WTC11 (cell line): ENCODE measurements at regions not wholly inside any gene's neighbourhood (a gene's known extent, or its start where the extent isn't known, plus 50 kb on each side); places are given as distances from the start of the nearest gene placed in this dataset.

Experiments
- ATAC-seq: fragments of 200-7000 bp; cut with Tn5 transposase; 2 replicates; pipeline ENCODE4 v1.10.0; 2021; ENCODE audit warnings: mild to moderate bottlenecking, moderate library complexity
- CTCF ChIA-PET: fragments of 300-600 bp; sonication (Branson Sonifier 250); formaldehyde crosslinking; loops from one replicate; lab custom pipeline; 2021; ENCODE audit warnings: antibody characterized with exemption; lab: Charles Lee
- POLR2A ChIA-PET: fragments of 350-600 bp; sonication (Branson Sonifier 250); formaldehyde crosslinking; loops from one replicate; lab custom pipeline; 2021; ENCODE audit warnings: antibody characterized with exemption; lab: Charles Lee
- DNase-seq: peaks from one replicate; pipeline ENCODE4 v3.0.0; 2021; ENCODE audit warnings: low spot score
- H3K27ac Mint-ChIP-seq: 2 replicates; pipeline ENCODE4 v1.8.0; 2021; ENCODE audit warnings: mixed read lengths
- H3K27me3 Mint-ChIP-seq: 2 replicates; pipeline ENCODE4 v1.8.0; 2021; ENCODE audit warnings: low read depth, mild to moderate bottlenecking, moderate library complexity, mixed read lengths
- H3K36me3 Mint-ChIP-seq: 2 replicates; pipeline ENCODE4 v1.8.0; 2021; ENCODE audit warnings: mixed read lengths
- H3K4me1 Mint-ChIP-seq: 2 replicates; pipeline ENCODE4 v1.8.0; 2022; ENCODE audit warnings: mixed read lengths
- H3K4me3 Mint-ChIP-seq: 2 replicates; pipeline ENCODE4 v1.8.0; 2021; ENCODE audit warnings: mild to moderate bottlenecking, moderate library complexity, mixed read lengths
- H3K9me3 Mint-ChIP-seq: 2 replicates; pipeline ENCODE4 v1.8.0; 2021; ENCODE audit warnings: mixed read lengths
- CREM ChIP-seq: sonication (generic); formaldehyde crosslinking; IDR thresholded peaks from 2 replicates; pipeline ENCODE4 v1.8.1; 2022; ENCODE audit warnings: mild to moderate bottlenecking, missing genetic modification reagents, moderate library complexity
- ELF4 ChIP-seq: sonication (generic); formaldehyde crosslinking; IDR thresholded peaks from 2 replicates; pipeline ENCODE4 v1.8.1; 2022; ENCODE audit warnings: low read depth, mild to moderate bottlenecking, moderate library complexity, missing genetic modification reagents
- GRHL2 ChIP-seq: fragments of 250-450 bp; sonication (Bioruptor Pico); IDR thresholded peaks from 2 replicates; pipeline ENCODE4 v1.8.0; 2022; ENCODE audit warnings: mild to moderate bottlenecking, moderate library complexity; ENCODE audit not compliant: insufficient replicate concordance, severe bottlenecking
- GTF2I ChIP-seq: fragments of 250-450 bp; sonication (Bioruptor Pico); conservative IDR thresholded peaks from 2 replicates; pipeline ENCODE4 v1.4.0; 2021; ENCODE audit warnings: mild to moderate bottlenecking
- NFYB ChIP-seq: sonication (generic); formaldehyde crosslinking; conservative IDR thresholded peaks from 2 replicates; pipeline ENCODE4 v1.8.0; 2022; ENCODE audit warnings: low read depth, missing genetic modification reagents
- NR3C1 ChIP-seq: sonication (generic); formaldehyde crosslinking; conservative IDR thresholded peaks from 2 replicates; pipeline ENCODE4 v1.8.1; 2023; ENCODE audit warnings: low read depth, mild to moderate bottlenecking, missing genetic modification reagents
- OVOL2 ChIP-seq: fragments of 250-450 bp; sonication (Bioruptor Pico); IDR thresholded peaks from 2 replicates; pipeline ENCODE4 v1.9.0; 2021; ENCODE audit warnings: mild to moderate bottlenecking, borderline replicate concordance
- RELA ChIP-seq: sonication (generic); formaldehyde crosslinking; IDR thresholded peaks from 2 replicates; pipeline ENCODE4 v1.8.1; 2022; ENCODE audit warnings: missing genetic modification reagents, mild to moderate bottlenecking, borderline replicate concordance
- SOX15 ChIP-seq: fragments of 250-450 bp; sonication (Bioruptor Pico); IDR thresholded peaks from 2 replicates; pipeline ENCODE4 v1.9.0; 2021; ENCODE audit warnings: mild to moderate bottlenecking
- TCF7 ChIP-seq: sonication (generic); formaldehyde crosslinking; IDR thresholded peaks from 2 replicates; pipeline ENCODE4 v1.8.0; 2022; ENCODE audit warnings: mild to moderate bottlenecking, low read depth, missing genetic modification reagents, moderate library complexity
- TP53 ChIP-seq: sonication (generic); formaldehyde crosslinking; IDR thresholded peaks from 2 replicates; pipeline ENCODE4 v1.8.1; 2023; ENCODE audit warnings: mild to moderate bottlenecking, missing genetic modification reagents
- ZNF232 ChIP-seq: sonication (generic); formaldehyde crosslinking; IDR thresholded peaks from 2 replicates; pipeline ENCODE4 v1.8.0; 2022; ENCODE audit warnings: mild to moderate bottlenecking, missing genetic modification reagents
- ZNF317 ChIP-seq: sonication (generic); formaldehyde crosslinking; IDR thresholded peaks from 2 replicates; pipeline ENCODE4 v1.8.1; 2023; ENCODE audit warnings: low read depth, mild to moderate bottlenecking, moderate library complexity, missing genetic modification reagents, borderline replicate concordance
- ZNF416 ChIP-seq: fragments of 250-450 bp; sonication (Bioruptor Pico); IDR thresholded peaks from 2 replicates; pipeline ENCODE4 v1.9.0; 2021; ENCODE audit warnings: mild to moderate bottlenecking, inconsistent platforms
- ZNF423 ChIP-seq: fragments of 250-450 bp; sonication (Bioruptor Pico); IDR thresholded peaks from 2 replicates; pipeline ENCODE4 v2.1.2; 2022; ENCODE audit warnings: mild to moderate bottlenecking, moderate library complexity
- ZNF671 ChIP-seq: fragments of 250-450 bp; sonication (Bioruptor Pico); IDR thresholded peaks from 2 replicates; pipeline ENCODE4 v1.8.0; 2021; ENCODE audit warnings: mild to moderate bottlenecking
- TF ChIP-seq, protein P1 (sequence below): sonication (generic); formaldehyde crosslinking; IDR thresholded peaks from 2 replicates; pipeline ENCODE4 v1.8.1; 2023; ENCODE audit warnings: mild to moderate bottlenecking, missing genetic modification reagents, moderate library complexity
- TF ChIP-seq, protein P2 (sequence below): fragments of 200-600 bp; IDR thresholded peaks from 2 replicates; pipeline ENCODE4 v1.8.0; 2022; ENCODE audit warnings: antibody characterized with exemption
- TF ChIP-seq, protein P3 (sequence below): fragments of 250-450 bp; sonication (Bioruptor Pico); IDR thresholded peaks from 2 replicates; pipeline ENCODE4 v1.9.0; 2021; ENCODE audit warnings: mild to moderate bottlenecking, borderline replicate concordance
- TF ChIP-seq, protein P4 (sequence below): sonication (generic); formaldehyde crosslinking; IDR thresholded peaks from 2 replicates; pipeline ENCODE4 v1.8.1; 2023; ENCODE audit warnings: mild to moderate bottlenecking, moderate library complexity, missing genetic modification reagents
- TF ChIP-seq, protein P5 (sequence below): sonication (generic); formaldehyde crosslinking; IDR thresholded peaks from 2 replicates; pipeline ENCODE4 v1.8.1; 2023; ENCODE audit warnings: mild to moderate bottlenecking, missing genetic modification reagents
- TF ChIP-seq, protein P6 (sequence below): sonication (generic); formaldehyde crosslinking; IDR thresholded peaks from 2 replicates; pipeline ENCODE4 v1.8.1; 2022; ENCODE audit warnings: low read depth, missing genetic modification reagents, borderline replicate concordance

DNA sequence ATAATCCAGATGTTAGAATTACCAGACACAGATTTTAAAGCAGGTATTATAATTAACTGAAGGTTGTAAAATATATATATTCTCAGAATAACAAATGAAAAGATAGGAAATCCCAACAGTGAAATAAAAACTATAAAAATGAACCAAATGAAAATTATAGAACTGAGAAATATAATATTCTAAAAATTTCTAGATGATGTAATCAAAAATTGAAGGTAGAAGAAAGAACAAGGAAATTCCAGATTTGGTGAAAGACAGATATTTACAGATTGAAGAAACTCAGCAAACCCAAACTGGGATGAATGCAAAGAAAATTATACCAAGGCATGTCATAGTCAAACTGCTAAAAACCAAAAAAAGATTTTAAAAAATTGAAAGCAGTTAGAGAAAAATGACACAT lies 729.4 kb downstream of the MATN1 start:
- Mint-ChIP-seq H3K27ac (no peak overlapping the region), H3K9me3 (peaks cover 34% of the 10 kb centered on the region), H3K36me3 (peaks cover 13% of the 10 kb centered on the region), H3K27me3 (peaks cover 6% of the 10 kb centered on the region)
- POLR2A ChIA-PET, result no interaction called here
- ATAC-seq (no peak), DNase-seq (no peak)
- TF ChIP-seq NFYB (CRISPR knock-in tag) (no peak), CREM (CRISPR knock-in tag) (no peak)
- TF ChIP-seq, protein P1, sequence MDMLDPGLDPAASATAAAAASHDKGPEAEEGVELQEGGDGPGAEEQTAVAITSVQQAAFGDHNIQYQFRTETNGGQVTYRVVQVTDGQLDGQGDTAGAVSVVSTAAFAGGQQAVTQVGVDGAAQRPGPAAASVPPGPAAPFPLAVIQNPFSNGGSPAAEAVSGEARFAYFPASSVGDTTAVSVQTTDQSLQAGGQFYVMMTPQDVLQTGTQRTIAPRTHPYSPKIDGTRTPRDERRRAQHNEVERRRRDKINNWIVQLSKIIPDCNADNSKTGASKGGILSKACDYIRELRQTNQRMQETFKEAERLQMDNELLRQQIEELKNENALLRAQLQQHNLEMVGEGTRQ (CRISPR knock-in tag), result no peak
- TF ChIP-seq, protein P2, sequence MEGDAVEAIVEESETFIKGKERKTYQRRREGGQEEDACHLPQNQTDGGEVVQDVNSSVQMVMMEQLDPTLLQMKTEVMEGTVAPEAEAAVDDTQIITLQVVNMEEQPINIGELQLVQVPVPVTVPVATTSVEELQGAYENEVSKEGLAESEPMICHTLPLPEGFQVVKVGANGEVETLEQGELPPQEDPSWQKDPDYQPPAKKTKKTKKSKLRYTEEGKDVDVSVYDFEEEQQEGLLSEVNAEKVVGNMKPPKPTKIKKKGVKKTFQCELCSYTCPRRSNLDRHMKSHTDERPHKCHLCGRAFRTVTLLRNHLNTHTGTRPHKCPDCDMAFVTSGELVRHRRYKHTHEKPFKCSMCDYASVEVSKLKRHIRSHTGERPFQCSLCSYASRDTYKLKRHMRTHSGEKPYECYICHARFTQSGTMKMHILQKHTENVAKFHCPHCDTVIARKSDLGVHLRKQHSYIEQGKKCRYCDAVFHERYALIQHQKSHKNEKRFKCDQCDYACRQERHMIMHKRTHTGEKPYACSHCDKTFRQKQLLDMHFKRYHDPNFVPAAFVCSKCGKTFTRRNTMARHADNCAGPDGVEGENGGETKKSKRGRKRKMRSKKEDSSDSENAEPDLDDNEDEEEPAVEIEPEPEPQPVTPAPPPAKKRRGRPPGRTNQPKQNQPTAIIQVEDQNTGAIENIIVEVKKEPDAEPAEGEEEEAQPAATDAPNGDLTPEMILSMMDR, result no peak
- TF ChIP-seq, all 79 proteins: peak for 0
- Mint-ChIP-seq H3K4me1 (peaks cover 10% of the 10 kb centered on the region), H3K4me3 (no peak overlapping the region)
- CTCF ChIA-PET, result no interaction called here

DNA sequence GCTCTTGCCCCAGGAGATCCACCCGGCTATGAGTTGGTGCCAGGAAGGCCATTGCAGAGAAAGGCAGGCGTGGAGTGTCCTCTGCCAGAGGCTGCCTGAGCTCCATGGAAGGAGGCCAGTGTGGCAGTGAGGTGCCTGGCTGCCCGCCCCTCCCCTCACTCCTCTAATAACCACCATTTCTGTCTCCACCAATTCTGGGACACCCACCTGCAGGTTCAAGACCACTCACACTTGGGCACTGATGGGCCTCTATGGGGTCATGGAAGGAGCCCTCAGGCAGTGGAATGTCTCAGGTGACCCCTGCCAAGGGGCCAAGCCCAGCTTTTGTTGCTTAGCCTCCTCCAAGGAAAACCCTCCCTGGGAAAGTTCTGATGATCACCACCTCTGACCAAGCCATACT lies 731.6 kb downstream of the MATN1 start:
- H3K27ac Mint-ChIP-seq, result no peak overlapping the region
- peaks cover 34% of the 10 kb centered on the region for H3K9me3 Mint-ChIP-seq
- H3K36me3 Mint-ChIP-seq, result peaks cover 13% of the 10 kb centered on the region
- H3K4me3 Mint-ChIP-seq, result no peak overlapping the region
- TF ChIP-seq ZNF416 (CRISPR knock-in tag) (no peak), CREM (CRISPR knock-in tag) (no peak), ZNF317 (CRISPR knock-in tag) (no peak), SOX15 (CRISPR knock-in tag) (no peak), TP53 (CRISPR knock-in tag) (no peak), TCF7 (CRISPR knock-in tag) (no peak), NFYB (CRISPR knock-in tag) (no peak), ZNF671 (CRISPR knock-in tag) (no peak), OVOL2 (CRISPR knock-in tag) (no peak), ELF4 (CRISPR knock-in tag) (no peak), GRHL2 (no peak), ZNF232 (CRISPR knock-in tag) (no peak), GTF2I (CRISPR knock-in tag) (no peak), ZNF423 (CRISPR knock-in tag) (no peak), RELA (CRISPR knock-in tag) (no peak), NR3C1 (CRISPR knock-in tag) (no peak)
- TF ChIP-seq, protein P3, sequence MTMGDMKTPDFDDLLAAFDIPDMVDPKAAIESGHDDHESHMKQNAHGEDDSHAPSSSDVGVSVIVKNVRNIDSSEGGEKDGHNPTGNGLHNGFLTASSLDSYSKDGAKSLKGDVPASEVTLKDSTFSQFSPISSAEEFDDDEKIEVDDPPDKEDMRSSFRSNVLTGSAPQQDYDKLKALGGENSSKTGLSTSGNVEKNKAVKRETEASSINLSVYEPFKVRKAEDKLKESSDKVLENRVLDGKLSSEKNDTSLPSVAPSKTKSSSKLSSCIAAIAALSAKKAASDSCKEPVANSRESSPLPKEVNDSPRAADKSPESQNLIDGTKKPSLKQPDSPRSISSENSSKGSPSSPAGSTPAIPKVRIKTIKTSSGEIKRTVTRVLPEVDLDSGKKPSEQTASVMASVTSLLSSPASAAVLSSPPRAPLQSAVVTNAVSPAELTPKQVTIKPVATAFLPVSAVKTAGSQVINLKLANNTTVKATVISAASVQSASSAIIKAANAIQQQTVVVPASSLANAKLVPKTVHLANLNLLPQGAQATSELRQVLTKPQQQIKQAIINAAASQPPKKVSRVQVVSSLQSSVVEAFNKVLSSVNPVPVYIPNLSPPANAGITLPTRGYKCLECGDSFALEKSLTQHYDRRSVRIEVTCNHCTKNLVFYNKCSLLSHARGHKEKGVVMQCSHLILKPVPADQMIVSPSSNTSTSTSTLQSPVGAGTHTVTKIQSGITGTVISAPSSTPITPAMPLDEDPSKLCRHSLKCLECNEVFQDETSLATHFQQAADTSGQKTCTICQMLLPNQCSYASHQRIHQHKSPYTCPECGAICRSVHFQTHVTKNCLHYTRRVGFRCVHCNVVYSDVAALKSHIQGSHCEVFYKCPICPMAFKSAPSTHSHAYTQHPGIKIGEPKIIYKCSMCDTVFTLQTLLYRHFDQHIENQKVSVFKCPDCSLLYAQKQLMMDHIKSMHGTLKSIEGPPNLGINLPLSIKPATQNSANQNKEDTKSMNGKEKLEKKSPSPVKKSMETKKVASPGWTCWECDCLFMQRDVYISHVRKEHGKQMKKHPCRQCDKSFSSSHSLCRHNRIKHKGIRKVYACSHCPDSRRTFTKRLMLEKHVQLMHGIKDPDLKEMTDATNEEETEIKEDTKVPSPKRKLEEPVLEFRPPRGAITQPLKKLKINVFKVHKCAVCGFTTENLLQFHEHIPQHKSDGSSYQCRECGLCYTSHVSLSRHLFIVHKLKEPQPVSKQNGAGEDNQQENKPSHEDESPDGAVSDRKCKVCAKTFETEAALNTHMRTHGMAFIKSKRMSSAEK (CRISPR knock-in tag), result no peak
- TF ChIP-seq, protein P4, sequence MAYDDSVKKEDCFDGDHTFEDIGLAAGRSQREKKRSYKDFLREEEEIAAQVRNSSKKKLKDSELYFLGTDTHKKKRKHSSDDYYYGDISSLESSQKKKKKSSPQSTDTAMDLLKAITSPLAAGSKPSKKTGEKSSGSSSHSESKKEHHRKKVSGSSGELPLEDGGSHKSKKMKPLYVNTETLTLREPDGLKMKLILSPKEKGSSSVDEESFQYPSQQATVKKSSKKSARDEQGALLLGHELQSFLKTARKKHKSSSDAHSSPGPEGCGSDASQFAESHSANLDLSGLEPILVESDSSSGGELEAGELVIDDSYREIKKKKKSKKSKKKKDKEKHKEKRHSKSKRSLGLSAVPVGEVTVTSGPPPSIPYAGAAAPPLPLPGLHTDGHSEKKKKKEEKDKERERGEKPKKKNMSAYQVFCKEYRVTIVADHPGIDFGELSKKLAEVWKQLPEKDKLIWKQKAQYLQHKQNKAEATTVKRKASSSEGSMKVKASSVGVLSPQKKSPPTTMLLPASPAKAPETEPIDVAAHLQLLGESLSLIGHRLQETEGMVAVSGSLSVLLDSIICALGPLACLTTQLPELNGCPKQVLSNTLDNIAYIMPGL (CRISPR knock-in tag), result no peak
- TF ChIP-seq, protein P5, sequence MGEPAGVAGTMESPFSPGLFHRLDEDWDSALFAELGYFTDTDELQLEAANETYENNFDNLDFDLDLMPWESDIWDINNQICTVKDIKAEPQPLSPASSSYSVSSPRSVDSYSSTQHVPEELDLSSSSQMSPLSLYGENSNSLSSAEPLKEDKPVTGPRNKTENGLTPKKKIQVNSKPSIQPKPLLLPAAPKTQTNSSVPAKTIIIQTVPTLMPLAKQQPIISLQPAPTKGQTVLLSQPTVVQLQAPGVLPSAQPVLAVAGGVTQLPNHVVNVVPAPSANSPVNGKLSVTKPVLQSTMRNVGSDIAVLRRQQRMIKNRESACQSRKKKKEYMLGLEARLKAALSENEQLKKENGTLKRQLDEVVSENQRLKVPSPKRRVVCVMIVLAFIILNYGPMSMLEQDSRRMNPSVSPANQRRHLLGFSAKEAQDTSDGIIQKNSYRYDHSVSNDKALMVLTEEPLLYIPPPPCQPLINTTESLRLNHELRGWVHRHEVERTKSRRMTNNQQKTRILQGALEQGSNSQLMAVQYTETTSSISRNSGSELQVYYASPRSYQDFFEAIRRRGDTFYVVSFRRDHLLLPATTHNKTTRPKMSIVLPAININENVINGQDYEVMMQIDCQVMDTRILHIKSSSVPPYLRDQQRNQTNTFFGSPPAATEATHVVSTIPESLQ (CRISPR knock-in tag), result no peak
- TF ChIP-seq, protein P6, sequence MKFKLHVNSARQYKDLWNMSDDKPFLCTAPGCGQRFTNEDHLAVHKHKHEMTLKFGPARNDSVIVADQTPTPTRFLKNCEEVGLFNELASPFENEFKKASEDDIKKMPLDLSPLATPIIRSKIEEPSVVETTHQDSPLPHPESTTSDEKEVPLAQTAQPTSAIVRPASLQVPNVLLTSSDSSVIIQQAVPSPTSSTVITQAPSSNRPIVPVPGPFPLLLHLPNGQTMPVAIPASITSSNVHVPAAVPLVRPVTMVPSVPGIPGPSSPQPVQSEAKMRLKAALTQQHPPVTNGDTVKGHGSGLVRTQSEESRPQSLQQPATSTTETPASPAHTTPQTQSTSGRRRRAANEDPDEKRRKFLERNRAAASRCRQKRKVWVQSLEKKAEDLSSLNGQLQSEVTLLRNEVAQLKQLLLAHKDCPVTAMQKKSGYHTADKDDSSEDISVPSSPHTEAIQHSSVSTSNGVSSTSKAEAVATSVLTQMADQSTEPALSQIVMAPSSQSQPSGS (CRISPR knock-in tag), result no peak
- ATAC-seq, result no peak
- no peak for DNase-seq
- peaks cover 6% of the 10 kb centered on the region for H3K27me3 Mint-ChIP-seq
- ChIA-PET POLR2A (no interaction called here), CTCF (interaction anchor here (1.3 to 1.5 kb wide), 2 partner anchors 94 to 120 kb away, joined by 3 to 4 read pairs; no protein-coding TSS in a partner anchor)
- peaks cover 20% of the 10 kb centered on the region for H3K4me1 Mint-ChIP-seq
